HepG2 (cell line): ENCODE measurements at regions not wholly inside any gene's neighbourhood (a gene's known extent, or its start where the extent isn't known, plus 50 kb on each side); places are given as distances from the start of the nearest gene placed in this dataset.

Experiments
- ATAC-seq: fragments of 200-7000 bp; cut with Tn5 transposase; 3 replicates; pipeline ENCODE4 v1.9.1; 2020; ENCODE audit warnings: mild to moderate bottlenecking, moderate library complexity
- BruUV-seq: library from RNA; stranded (reverse); fragments of 400-500 nt; replicated peaks from 2 replicates; lab custom pipeline; 2021; lab: Mats Ljungman, UMichigan
- CTCF ChIA-PET: fragments of 300-600 bp; formaldehyde crosslinking; extraction: SDS; loops from one replicate; lab custom pipeline; 2021; ENCODE audit warnings: low total read pairs, inconsistent platforms, low intra/inter-chr PET ratio; lab: Yijun Ruan, JAX
- POLR2A ChIA-PET: fragments of 350-600 bp; sonication (Branson Sonifier 250); formaldehyde crosslinking; loops from one replicate; lab custom pipeline; 2020; ENCODE audit warnings: antibody characterized with exemption, inconsistent platforms; lab: Yijun Ruan, JAX
- DNase-seq: peaks from one replicate; pipeline ENCODE4 v3.0.0-alpha.2; 2015; ENCODE audit warnings: low spot score
- FAIRE-seq: peaks from 3 replicates; lab custom pipeline; 2011; peaks lifted over from hg19 to GRCh38; lab: Jason Lieb, UNC
- H2AFZ ChIP-seq: one replicate; pipeline ENCODE4 v1.6.1; 2011; ENCODE audit warnings: low read length, inconsistent platforms
- H3K27ac ChIP-seq: fragments of 300-600 bp; 3 replicates; pipeline ENCODE4 v1.8.0; 2011; ENCODE audit warnings: mixed run types, mild to moderate bottlenecking, mixed read lengths, low read length, inconsistent platforms; ENCODE audit not compliant: insufficient read depth; ENCODE audit errors: extremely low read length
- H3K27me3 ChIP-seq, 2 experiments: fragments of 200-600 bp in 1 of 2; 2 replicates in 1 of 2; 3 replicates in 1 of 2; pipeline versions ENCODE4 v1.6.0 to v1.8.0; 2011; ENCODE audit warnings: low read length in 2 of 2, mild to moderate bottlenecking in 2 of 2, moderate library complexity in 2 of 2, inconsistent platforms in 1 of 2; ENCODE audit not compliant: insufficient read depth in 2 of 2, control insufficient read depth in 1 of 2
- H3K36me3 ChIP-seq, 2 experiments: fragments of 200-600 bp in 1 of 2; replicated peaks in 1 of 2; 2 replicates in 1 of 2; 3 replicates in 1 of 2; pipeline versions ENCODE4 v1.5.1 to v1.8.0; 2011; ENCODE audit warnings: low read length in 2 of 2, inconsistent platforms in 1 of 2; ENCODE audit not compliant: insufficient read depth in 2 of 2, control insufficient read depth in 1 of 2
- H3K4me1 ChIP-seq: 2 replicates; pipeline ENCODE4 v1.5.1; 2012; ENCODE audit warnings: low read length, inconsistent platforms; ENCODE audit not compliant: insufficient read depth
- H3K4me2 ChIP-seq: 2 replicates; pipeline ENCODE4 v1.6.0; 2011; ENCODE audit warnings: low read depth, low read length, inconsistent platforms
- H3K4me3 ChIP-seq, 3 experiments: fragments of 200-600 bp in 1 of 3; sonication (generic), shearing (Covaris generic) in 1 of 3; replicated peaks in 1 of 3; 2 replicates each; pipeline ENCODE4 v1.5.1; 2011 to 2016; ENCODE audit warnings: low read length in 3 of 3, inconsistent platforms in 2 of 3, low read depth in 2 of 3, mild to moderate bottlenecking in 2 of 3, control low read depth in 1 of 3, mixed read lengths in 1 of 3; ENCODE audit not compliant: insufficient read depth in 1 of 3
- H3K79me2 ChIP-seq: one replicate; pipeline ENCODE4 v1.6.1; 2011; ENCODE audit warnings: low read length, inconsistent platforms; ENCODE audit not compliant: insufficient read depth
- H3K9ac ChIP-seq: 2 replicates; pipeline ENCODE4 v1.6.0; 2011; ENCODE audit warnings: mild to moderate bottlenecking, low read depth, low read length, inconsistent platforms; ENCODE audit not compliant: insufficient read depth
- H3K9me3 ChIP-seq: 2 replicates; pipeline ENCODE4 v1.5.1; 2012; ENCODE audit warnings: mild to moderate bottlenecking, low read length
- H4K20me1 ChIP-seq: 2 replicates; pipeline ENCODE4 v1.6.0; 2011; ENCODE audit warnings: inconsistent platforms, mild to moderate bottlenecking, low read length, moderate library complexity; ENCODE audit not compliant: insufficient read depth
- AGO2 ChIP-seq: fragments of 200-400 bp; formaldehyde crosslinking; optimal IDR thresholded peaks from 2 replicates; pipeline ENCODE3; 2017; ENCODE audit warnings: mild to moderate bottlenecking, low read depth, low read length, moderate library complexity
- BHLHE40 ChIP-seq: IDR thresholded peaks from 2 replicates; pipeline ENCODE4 v1.6.1; 2011; ENCODE audit warnings: low read length, improper control_type of control experiment
- IRF1 ChIP-seq: sonication (generic); formaldehyde crosslinking; IDR thresholded peaks from 2 replicates; pipeline ENCODE4 v1.4.0; 2020; ENCODE audit warnings: low read depth, mild to moderate bottlenecking, missing genetic modification reagents
- NFYC ChIP-seq: IDR thresholded peaks from 2 replicates; pipeline ENCODE4 v1.6.1; 2016; ENCODE audit warnings: missing genetic modification reagents, missing compliant biosample characterization
- PCBP2 ChIP-seq: fragments of 200-400 bp; formaldehyde crosslinking; optimal IDR thresholded peaks from 2 replicates; pipeline ENCODE3; 2018; ENCODE audit warnings: low read length, low read depth; ENCODE audit not compliant: poor library complexity, severe bottlenecking
- POLR2AphosphoS5 ChIP-seq: IDR thresholded peaks from 2 replicates; pipeline ENCODE4 v1.6.1; 2012; ENCODE audit warnings: low read depth, low read length
- SRY ChIP-seq: sonication (generic); formaldehyde crosslinking; IDR thresholded peaks from 2 replicates; pipeline ENCODE4 v1.8.0; 2022; ENCODE audit warnings: mild to moderate bottlenecking, missing genetic modification reagents
- ZHX2 ChIP-seq, 2 experiments: sonication (generic) in 1 of 2; formaldehyde crosslinking in 1 of 2; IDR thresholded peaks; 2 replicates each; pipeline versions ENCODE4 v1.6.1 to v1.9.0; 2014 to 2022; ENCODE audit warnings: antibody characterized with exemption in 1 of 2, borderline replicate concordance in 1 of 2, inconsistent platforms in 1 of 2, low read depth in 1 of 2, missing genetic modification reagents in 1 of 2
- ZNF569 ChIP-seq: sonication (generic); formaldehyde crosslinking; IDR thresholded peaks from 2 replicates; pipeline ENCODE4 v1.5.0; 2020; ENCODE audit warnings: mild to moderate bottlenecking, missing genetic modification reagents, moderate library complexity, borderline replicate concordance
- ZNF768 ChIP-seq: sonication (generic); formaldehyde crosslinking; IDR thresholded peaks from 2 replicates; pipeline ENCODE4 v1.4.0; 2020; ENCODE audit warnings: missing genetic modification reagents
- WGBS: methylation state at CpG from one replicate; pipeline ENCODE4 v1.1.6; 2017; ENCODE audit warnings: low lambda C conversion rate; 5-methylcytosine and 5-hydroxymethylcytosine counted together
- in situ Hi-C: cut with HindIII; loops from 2 replicates; pipeline ENCODE4 v1.10.0; 2017; ENCODE audit warnings: low pct_unique_long_range_greater_than_20kb; ENCODE audit not compliant: extremely low pct_ligation_motif_present
- intact Hi-C: fragments of 100-400 bp; cut with micrococcal nuclease; formaldehyde crosslinking; loops from one replicate; pipeline ENCODE4 v1.10.0; 2022; ENCODE audit not compliant: unreplicated experiment
- TF ChIP-seq, protein P1 (sequence below): sonication (generic); formaldehyde crosslinking; IDR thresholded peaks from 2 replicates; pipeline ENCODE4 v1.5.0; 2020; ENCODE audit warnings: missing genetic modification reagents, mild to moderate bottlenecking, borderline replicate concordance
- TF ChIP-seq, protein P2 (sequence below): sonication (generic); formaldehyde crosslinking; IDR thresholded peaks from 2 replicates; pipeline ENCODE4 v1.8.0; 2022; ENCODE audit warnings: mild to moderate bottlenecking, missing genetic modification reagents, moderate library complexity

- Histone ChIP-seq H3K4me1 (no peaks in the 10 kb centered on the region), H3K9ac (no peak overlapping the region), H3K27ac (no peak overlapping the region), H3K4me3 (no peak overlapping the region), H3K4me2 (no peak overlapping the region), H4K20me1 (no peaks in the 10 kb centered on the region), H3K36me3 (no peaks in the 10 kb centered on the region), H3K27me3 (peaks cover 0 to 20% of the 10 kb centered on the region in 2 experiments; a peak in 2 of 5 replicates), H2AFZ (no peak overlapping the region), H3K79me2 (no peaks in the 10 kb centered on the region), H3K9me3 (no peaks in the 10 kb centered on the region)
- BruUV-seq: no TSS peak
- CTCF ChIA-PET: no interaction called here
- no peak for ATAC-seq
- TF ChIP-seq ZHX2 (IDR thresholded peaks at IDR 0.05; ENCODE audit: low read depth) (no peak), ZHX2 (CRISPR knock-in tag; IDR thresholded peaks at IDR 0.05; ENCODE audit: borderline replicate concordance) (no peak), POLR2AphosphoS5 (no peak), BHLHE40 (no peak), ZNF768 (no peak), NFYC (no peak), ZNF569 (CRISPR knock-in tag) (no peak), SRY (no peak), PCBP2 (no peak), AGO2 (no peak), IRF1 (CRISPR knock-in tag) (no peak)
- TF ChIP-seq, protein P1, sequence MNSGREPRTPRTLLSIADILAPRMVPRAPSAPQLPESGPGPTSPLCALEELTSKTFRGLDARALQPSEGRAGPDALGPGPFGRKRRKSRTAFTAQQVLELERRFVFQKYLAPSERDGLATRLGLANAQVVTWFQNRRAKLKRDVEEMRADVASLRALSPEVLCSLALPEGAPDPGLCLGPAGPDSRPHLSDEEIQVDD (CRISPR knock-in tag): no peak
- TF ChIP-seq, protein P2, sequence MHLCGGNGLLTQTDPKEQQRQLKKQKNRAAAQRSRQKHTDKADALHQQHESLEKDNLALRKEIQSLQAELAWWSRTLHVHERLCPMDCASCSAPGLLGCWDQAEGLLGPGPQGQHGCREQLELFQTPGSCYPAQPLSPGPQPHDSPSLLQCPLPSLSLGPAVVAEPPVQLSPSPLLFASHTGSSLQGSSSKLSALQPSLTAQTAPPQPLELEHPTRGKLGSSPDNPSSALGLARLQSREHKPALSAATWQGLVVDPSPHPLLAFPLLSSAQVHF (CRISPR knock-in tag): no peak
- no peak for FAIRE-seq
- in situ Hi-C loops: no loop called here
- no peak for DNase-seq
- intact Hi-C loops: no loop called here
- POLR2A ChIA-PET: no interaction called here
- WGBS: 1% methylated on average over 3 of the region's 3 CpGs
Observed at GRCh38 chr12:4991801-4992200, 51.9 kb upstream of the KCNA5 start.
